GM15510 (cell line): ENCODE measurements at regions not wholly inside any gene's neighbourhood (a gene's known extent, or its start where the extent isn't known, plus 50 kb on each side); places are given as distances from the start of the nearest gene placed in this dataset.

Source experiments
- POLR2A ChIP-seq: IDR thresholded peaks from 3 replicates; pipeline ENCODE4 v1.6.1; 2011; ENCODE audit warnings: borderline replicate concordance; ENCODE audit not compliant: insufficient read length; ENCODE audit errors: extremely low read depth

- TF ChIP-seq POLR2A: no peak
Observed at GRCh38 chr13:50692396-50692915, 151.0 kb downstream of the DLEU7 start.

GRCh38 chr13:50693727-50694126 lies 149.8 kb downstream of the DLEU7 start:
- TF ChIP-seq POLR2A: no peak

- TF ChIP-seq POLR2A: no peak
Observed at GRCh38 chr13:50697746-50698539, 145.5 kb downstream of the DLEU7 start.

- no peak for TF ChIP-seq POLR2A
Observed at GRCh38 chr13:50699874-50700663, 143.4 kb downstream of the DLEU7 start.

GRCh38 chr13:50700664-50701305 lies 142.7 kb downstream of the DLEU7 start:
- no peak for TF ChIP-seq POLR2A

- TF ChIP-seq POLR2A: no peak
Observed at GRCh38 chr13:50701469-50701868, 142.0 kb downstream of the DLEU7 start.

GRCh38 chr13:50706505-50706904 lies 137.0 kb downstream of the DLEU7 start:
- TF ChIP-seq POLR2A: no peak

- TF ChIP-seq POLR2A: no peak
Observed at GRCh38 chr13:50707628-50708027, 135.9 kb downstream of the DLEU7 start.

GRCh38 chr13:50708461-50708860 lies 135.0 kb downstream of the DLEU7 start:
- no peak for TF ChIP-seq POLR2A

GRCh38 chr13:50709058-50709457 lies 134.4 kb downstream of the DLEU7 start:
- TF ChIP-seq POLR2A: no peak

GRCh38 chr13:50711131-50711815 lies 132.2 kb downstream of the DLEU7 start:
- no peak for TF ChIP-seq POLR2A

GRCh38 chr13:50711996-50712395 lies 131.5 kb downstream of the DLEU7 start:
- TF ChIP-seq POLR2A: no peak

GRCh38 chr13:50712456-50712855 lies 131.0 kb downstream of the DLEU7 start:
- no peak for TF ChIP-seq POLR2A

- no peak for TF ChIP-seq POLR2A
Observed at GRCh38 chr13:50712881-50713280, 130.6 kb downstream of the DLEU7 start.
